Limb (tissue), 2 donors: ENCODE measurements at regions not wholly inside any gene's neighbourhood (a gene's known extent, or its start where the extent isn't known, plus 50 kb on each side); places are given as distances from the start of the nearest gene placed in this dataset.
"Not testable (repeated sequence)": the region's sequence is repeated elsewhere in the genome, so short reads cannot be mapped to it uniquely, and the experiment has no call there.

Source experiments
- DNase-seq, 2 donors: peaks; one replicate each; pipeline ENCODE4 v3.0.0-alpha.2; 2016; ENCODE audit errors: extremely low spot score in 2 of 2

DNA sequence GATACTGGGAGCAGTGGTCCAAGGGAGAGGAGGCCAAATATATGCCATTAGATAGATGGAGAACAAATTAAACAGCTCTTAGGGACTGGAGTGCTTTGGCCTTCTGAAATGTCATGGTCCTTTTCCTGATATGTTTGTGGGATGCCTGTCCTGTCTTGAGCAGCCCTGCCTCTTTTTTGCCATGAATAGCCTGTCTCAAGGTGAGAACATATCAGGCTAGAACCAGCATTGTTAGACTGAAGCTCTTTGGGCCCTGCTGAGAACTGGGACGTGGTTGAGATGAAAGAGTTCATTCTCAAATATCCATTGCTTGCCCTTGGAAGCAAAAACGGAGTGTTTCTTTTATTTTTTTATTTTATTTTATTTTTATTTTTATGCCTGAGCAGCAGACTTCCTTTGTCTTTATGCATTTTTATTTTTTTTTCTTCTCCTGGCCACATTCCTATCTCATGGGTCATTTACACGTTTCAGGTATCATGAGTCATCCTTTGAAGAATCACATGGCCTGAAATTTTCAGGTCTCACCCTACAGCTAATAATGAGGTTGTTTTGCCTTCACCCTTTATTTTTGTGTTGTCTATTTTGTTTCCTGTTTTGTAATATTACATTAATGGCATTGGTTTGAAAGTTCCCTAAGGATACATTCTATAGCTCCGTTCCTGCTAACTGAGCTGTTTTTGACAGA, 371.4 kb downstream of the PSAT1 start:
- no peak for DNase-seq

DNA sequence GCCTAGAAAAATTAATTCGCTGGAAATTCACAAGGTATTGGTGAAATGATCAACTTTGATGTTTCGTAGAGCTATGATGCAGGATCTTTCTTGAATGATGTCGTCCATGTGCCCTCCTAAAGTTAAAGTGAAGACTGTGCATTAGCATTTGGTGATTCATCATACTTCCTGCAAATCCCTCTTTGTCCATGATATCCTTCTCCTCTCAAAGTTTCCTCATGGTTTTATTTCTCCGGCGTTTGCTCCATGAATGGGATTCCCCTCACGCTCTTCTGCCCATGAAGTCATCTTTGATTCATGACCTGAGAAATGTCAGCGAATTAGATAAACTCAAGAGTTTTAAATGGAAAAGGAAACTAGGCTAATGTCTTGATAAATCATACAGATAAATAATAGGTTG, 372.7 kb downstream of the PSAT1 start:
- no peak for DNase-seq

DNA sequence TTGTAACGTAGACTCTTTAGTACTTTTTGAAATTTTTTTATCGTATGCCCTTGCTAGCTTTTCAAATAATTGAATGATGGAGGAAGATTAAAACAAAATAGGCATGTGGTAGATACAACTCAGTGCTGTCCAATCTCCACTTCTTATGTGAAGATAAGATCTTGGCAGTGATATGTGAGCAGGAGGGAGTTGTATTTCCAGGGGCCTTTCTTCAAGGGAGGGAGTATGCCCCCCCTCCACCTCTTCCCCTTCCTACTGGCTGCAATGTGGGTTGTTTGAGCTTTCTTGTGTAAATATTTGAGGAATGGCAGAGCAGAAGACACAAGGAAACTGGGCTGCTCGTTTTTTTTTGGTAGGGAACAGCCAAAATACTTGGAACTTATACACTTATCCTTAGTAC, 374.9 kb downstream of the PSAT1 start:
- no peak for DNase-seq

DNA sequence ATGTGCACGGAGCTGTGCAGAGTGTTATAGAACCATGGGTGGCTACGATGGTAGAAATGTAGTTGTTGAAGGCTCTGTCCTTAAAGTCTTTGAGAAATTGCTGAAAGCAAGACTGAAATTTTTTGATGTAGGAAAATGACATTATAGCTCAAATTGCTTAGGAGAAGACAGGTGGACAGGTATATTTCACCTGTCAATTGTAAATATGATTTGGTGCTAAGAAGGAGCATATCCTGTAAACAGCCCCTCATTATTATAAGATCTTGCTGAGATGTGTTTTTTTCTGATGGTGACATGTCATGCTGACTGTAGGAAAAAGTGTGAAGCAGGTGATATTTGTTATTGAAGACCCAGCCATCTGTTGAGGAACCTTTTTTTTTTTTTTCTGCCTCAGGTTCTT, 377.9 kb downstream of the PSAT1 start:
- no peak for DNase-seq

DNA sequence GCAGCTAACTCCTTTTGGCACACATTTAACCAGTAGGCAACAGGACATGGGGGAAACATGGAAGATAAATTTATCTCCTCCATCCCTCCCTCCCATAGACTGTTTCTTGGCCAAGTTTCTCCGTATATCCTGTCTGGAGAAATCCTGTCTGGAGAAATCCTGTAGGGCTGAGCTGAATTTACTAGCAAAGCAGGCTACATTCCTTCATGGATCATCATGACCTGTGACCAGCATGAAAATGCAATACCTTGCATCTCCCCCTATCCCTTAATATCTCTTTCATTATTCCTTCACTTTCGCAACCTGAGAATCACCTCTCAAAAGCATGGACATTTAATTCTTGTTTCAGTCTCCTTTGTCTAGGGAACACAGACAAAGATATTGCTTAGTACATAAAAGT, 379.1 kb downstream of the PSAT1 start:
- DNase-seq, result no peak

DNA sequence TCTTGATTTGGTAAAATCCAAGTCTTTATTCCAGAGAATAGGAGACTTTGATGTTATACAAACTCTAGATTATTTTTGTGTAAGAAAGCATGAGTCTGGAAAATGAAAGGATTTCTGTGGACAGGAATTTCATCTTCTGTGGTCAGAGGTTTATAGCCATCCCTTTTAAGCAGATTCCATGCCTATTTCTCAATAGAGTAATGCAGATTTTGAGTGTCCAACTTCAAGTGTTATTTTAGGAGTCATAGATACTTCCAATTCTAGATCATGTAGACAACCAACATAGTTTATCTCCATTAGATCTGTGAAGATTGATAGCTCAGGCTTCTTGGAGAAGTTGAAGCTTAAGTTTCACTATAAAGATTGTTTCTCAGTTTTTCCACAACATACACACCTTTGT, 379.7 kb downstream of the PSAT1 start:
- DNase-seq, result no peak

DNA sequence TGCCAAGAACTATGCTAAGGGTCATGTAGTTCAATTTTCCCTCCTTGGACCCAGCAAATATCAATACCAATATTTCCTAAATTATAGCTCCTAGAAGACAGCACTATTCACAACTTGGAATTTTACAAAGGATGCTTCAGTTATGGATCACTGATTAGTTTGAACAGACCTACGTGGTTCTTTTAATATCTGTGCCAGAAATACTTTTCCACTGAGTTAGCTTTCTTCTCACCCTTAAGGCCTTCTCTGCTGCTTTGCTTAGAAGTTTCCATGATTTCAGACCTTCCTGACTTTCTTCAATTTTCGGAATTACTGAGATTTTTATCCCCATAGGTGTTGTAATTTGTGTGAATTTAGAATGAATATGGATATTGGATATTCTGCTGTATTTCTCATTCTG, 380.4 kb downstream of the PSAT1 start:
- no peak for DNase-seq

DNA sequence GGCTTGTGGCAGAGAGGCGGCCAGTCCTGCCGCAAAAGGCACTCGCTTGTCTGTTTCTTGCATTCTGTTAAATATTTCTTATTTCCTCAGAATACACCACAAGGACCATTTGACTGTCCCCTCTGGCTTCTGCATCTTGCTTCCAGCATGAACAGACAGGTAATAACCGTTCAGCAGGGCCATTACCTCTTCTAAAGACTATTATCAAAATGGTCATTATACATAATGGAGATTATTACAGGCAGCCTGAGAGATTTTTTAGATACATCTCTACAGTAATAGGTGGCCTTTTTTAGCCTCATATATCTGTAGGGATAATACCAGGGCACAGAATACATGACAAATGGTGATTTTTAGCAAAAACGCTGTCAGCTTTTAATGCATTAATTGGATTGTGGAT, 382.0 kb downstream of the PSAT1 start:
- no peak for DNase-seq

DNA sequence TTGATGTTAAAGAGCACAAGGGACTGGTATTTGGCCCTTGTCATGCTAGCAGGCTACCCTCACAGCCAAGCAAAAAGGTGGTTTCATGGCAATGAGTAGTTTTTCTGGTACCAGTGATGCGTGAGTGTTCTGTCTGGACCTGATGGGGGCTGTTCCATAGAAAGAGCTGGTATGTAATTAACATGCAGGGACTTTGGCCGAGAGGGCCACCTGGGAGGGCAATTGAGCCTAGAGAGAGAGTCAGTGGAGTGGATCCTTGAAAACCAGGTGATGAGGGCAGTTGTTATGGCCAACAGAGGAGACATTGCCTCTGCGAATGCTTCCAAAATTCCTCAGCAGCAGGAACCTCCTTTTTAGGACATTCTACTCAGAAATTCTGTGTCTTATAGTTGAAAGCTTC, 383.3 kb downstream of the PSAT1 start:
- no peak for DNase-seq

DNA sequence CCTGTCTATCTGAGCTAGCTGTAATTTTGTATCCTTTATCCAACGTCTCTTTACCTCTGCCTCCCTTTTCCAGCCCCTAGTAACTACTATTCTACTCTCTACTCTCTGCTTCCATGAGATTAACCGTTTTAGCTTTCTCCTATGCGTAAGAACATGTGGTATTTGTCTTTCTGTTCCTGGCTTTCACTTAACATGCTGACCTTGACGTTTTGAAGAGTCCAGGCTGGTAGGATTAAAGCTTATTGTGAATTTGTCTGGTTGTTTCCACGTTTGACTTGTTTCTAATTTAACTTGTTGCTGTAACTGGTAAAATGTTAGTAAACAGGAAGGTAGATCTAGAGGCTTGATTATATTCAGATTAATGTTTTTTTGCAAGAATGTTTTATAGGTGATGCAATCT, 385.3 kb downstream of the PSAT1 start:
- no peak for DNase-seq

DNA sequence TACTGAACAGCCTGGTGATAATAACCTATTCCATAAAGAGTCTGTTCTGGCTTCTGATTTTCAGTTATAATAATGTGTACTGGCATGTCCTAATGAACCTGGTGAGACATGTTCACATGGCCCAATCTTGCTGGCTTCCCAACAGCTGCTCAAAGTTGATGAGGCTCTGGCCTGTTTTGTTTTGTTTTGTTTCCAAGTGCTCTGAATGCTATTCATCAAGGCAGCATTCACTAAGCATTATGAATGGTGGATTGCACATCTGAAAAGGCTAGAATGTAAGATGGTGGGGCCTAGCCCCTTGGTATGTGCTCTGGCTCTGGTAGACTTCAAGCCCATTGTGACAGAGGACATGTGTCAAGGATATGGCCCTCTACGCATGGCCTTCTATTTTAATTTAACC, 388.5 kb downstream of the PSAT1 start:
- DNase-seq, result no peak

DNA sequence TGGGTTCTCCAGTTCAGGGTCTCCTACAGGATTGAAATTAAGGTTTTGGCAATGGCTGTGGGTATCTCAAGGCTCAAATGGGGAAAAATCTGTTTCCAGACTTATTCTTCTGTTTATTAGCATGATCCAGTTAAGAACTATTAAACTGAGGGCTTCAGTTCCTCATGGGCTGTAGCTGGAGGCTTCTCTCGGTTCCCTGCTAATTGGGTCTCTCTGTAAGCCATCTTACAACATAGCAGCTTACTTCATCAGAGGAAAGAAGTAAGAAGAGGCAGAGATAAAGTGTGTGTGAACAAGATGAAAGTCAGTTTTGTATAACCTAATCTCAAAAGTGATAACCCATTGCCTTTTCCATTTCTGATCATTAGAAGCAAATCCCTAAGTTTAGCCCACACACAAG, 391.9 kb downstream of the PSAT1 start:
- no peak for DNase-seq

DNA sequence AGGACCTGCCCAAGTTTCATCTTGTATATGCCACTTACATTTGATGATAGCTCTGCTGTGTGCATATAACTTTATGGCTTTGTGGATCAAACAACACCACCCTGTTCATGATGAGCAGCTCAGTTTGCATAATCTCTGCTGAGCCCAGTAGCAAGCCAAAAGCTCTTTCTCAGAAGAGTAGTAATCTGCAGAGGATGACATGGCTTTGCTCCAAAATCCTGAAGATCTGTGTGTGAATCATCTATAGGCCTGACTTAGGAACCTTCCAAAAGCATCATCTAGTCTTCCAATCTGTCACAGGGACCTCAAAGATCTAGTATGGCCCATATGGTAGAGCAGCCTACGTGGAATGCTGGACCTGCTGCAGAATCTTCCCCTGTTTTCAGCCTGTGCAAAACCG, 394.6 kb downstream of the PSAT1 start:
- no peak for DNase-seq

DNA sequence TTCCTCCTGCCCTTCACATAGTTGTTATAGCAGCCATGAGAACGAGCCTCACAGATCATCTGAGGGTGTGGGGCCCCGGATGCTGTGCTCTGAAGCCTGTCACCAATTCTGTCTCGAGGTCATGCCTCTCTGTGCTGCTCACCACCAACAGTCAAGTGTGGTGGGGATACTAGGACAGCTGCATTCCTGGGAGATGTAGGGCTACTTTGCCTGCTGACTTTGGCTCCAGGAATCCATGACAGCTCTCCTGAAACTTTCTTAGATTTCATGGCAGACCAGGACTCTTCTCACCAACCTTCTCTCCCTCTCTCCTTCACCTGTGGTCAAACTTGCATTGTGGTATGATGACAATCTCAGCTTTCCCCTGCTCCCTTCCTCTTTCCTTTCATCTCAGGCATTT, 395.9 kb downstream of the PSAT1 start:
- no peak for DNase-seq

DNA sequence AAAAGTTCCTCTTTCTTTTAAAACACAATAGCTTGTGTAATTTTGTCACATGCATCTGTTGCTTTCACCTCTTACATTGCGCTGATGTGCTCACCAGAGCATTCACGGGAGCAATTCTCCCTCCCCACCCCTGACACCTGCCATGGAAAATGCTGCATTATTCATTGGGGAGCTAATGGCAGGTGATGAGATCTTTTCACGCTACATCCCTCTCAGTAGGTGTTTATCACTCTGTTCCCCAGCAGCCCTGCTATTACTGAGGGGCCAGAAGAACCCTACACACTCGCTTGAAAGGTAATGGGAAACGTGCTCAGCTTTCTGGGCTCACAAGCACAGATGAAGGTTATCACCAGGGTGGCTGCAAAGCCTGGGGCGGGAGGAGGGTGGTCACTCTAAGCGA, 398.0 kb downstream of the PSAT1 start:
- no peak for DNase-seq

DNA sequence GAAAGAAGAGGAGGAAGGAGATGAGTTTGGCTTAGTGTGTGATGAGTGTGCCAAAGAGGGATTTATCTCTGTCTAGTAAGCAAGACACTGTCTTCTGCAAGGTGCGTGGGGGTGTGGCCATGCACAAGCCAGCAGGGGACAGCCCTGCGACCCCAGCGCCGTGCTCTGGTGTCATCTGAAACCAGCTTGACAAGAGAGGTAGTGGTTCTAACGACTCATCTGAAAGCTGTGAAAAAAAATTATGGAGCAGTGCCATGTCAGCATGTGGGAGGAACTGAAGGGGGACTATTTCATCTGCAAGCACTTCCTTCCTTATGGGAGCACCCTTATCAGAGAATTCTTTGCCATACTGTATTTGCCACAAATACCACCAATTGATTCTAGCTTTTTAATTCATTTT, 398.6 kb downstream of the PSAT1 start:
- DNase-seq, result no peak

DNA sequence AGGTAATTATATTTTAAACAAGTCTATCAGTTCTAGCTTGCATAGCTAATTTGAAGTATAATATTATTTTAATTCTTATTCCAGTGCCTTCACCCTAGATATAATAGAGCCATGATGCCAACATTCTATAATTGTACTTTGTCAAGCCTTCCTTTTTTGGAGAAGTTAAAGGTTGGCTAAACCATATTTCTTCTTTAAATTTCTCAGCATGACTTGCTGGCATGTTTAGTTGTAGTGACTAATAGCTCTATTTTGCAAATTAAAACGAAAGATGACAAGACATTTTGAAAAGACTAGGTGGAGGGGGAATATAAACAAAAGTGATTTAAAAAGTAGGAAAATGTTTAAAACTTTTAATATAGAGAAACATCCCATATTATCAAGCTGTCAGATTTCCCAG, 400.7 kb downstream of the PSAT1 start:
- no peak for DNase-seq

DNA sequence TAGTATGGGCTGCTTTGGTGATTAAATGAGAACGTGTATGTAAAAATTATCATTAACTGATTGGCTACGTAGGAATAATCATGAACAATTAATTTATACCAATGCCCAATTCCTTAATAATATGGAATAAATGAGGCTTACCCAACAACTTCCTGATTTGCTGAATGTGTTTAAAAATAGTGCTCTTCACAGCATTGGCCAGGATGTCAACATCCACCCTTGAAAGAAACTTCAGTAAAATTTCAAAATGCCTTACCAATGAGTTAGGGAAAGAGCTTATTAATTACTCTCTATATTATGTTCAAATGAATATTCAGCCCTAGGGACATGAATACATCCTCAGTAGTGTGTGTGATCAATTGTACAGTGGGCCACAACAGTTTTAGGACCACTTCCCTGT, 401.4 kb downstream of the PSAT1 start:
- no peak for DNase-seq

DNA sequence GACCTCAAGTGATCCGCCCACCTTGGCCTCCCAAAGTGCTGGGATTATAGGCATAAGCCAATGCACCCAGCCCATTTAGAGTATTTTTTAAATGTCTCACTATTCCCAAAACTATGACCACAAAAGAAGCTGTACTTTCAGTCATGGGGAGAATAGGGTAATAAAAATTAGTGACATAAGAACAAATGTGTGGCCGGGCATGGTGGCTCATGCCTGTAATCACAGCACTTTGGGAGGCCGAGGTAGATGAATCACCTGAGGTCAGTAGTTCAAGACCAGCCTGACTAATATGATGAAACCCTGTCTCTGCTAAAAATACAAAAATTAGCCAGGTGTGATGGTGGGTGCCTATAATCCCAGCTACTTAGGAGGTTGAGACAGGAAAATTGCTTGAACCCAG, 402.3 kb downstream of the PSAT1 start:
- not testable (repeated sequence) for DNase-seq

DNA sequence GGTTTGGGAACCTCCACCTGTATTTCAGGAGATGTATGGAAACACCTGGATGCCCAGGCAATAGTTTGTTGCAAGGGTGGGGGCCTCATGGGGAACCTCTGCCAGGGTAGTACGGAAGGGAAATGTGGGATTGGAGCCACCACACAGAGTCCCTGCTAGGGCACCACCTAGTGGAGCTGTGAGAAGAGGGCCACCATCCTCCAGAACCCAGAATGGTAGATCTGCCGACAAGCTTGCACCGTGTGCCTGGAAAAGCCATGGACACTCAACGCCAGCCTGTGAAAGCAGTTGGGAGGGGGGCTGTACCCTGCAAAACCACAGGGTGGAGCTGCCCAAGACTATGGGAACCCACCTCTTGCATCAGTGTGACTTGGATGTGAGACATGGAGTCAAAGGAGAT, 407.2 kb downstream of the PSAT1 start:
- not testable (repeated sequence) for DNase-seq

DNA sequence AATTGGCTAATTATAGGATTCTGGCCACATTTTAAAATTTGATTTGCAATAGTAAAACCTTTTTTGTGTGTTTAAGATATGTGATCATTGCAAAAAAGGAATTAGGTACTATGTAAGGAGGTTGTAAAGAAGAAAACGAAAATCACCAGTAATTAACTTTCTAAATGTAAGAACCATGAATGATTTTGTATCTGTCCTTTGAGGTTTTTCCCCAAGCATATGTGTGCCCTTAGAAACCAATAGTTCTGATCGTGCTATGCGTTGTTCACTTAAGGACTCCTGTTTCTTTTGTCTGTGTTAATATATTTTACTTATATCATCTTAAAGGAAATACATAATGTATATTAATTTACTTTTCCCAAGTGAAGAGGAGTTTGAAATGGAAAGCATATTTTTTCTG, 410.2 kb downstream of the PSAT1 start:
- DNase-seq, result no peak

DNA sequence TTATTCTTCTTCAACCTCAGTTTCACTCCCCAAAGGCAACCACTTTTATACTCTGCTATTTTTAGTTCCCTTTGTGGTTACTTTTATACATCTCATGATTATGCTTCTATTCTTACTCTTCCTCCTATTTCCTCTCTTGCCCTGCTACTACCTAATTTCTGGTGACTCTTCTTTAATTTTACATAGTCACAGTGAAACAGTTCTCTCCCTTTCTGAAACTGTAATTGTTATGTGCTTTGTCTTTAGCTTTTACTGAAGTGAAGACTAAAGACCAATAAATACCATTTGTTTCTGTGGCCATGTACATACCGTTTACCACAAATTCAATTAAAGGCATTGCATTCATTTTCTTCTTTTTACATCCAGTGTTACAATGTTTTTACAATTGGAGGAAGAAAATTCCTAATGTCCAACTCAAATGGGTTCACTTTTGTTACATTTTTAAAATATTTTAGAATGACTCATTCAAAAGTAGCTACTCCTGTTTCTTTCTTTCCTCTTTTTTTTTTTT, 410.6 kb downstream of the PSAT1 start:
- DNase-seq, result no peak

DNA sequence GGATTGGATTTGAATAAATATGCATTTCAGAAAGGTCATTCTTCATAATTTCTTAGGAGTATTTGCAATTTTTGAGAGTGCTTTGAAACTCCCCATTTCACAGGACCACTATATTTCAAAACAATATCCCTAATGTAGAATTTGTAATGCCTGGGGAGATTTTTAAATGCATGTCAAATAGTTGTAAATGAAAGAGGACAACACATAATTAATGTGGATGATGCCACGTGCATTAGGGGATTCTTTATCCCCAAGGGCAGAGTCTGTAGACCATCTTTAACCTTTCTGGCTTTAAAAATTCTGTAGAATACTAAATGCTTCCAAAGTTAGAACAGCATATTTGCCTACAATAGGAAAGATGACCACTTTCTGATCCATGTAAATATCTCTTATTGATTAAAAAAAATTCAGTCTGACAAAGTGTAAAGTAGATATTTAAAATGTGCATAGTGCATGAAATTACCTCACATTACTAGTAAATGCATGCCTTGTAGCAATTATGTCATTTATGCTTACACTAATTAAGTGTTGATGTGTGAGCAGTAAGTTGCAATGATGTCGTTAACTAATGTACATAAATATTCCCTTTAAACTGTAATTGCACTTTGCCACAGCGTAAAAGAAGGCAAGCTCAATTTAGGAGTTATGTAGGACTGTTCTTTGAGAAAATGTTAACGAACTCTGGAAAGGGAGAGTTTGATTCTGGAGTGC, 416.1 kb downstream of the PSAT1 start:
- no peak for DNase-seq
